ENCODE measurements at regions not wholly inside any gene's neighbourhood (a gene's known extent, or its start where the extent isn't known, plus 50 kb on each side); places are given as distances from the start of the nearest gene placed in this dataset.

- Histone ChIP-seq H3K36me3 (ENCODE audit: control insufficient read depth in 2 of 2, insufficient read depth in 2 of 2, low read length in 1 of 2) (no peaks in the 10 kb centered on the region), H3K27me3 (ENCODE audit: control insufficient read depth in 2 of 2, insufficient read depth in 1 of 2, low read length in 1 of 2) (no peaks in the 10 kb centered on the region), H3K4me1 (ENCODE audit: control insufficient read depth in 2 of 2, insufficient read depth in 2 of 2, low read length in 2 of 2) (no peaks in the 10 kb centered on the region), H3K4me3 (ENCODE audit: low read length in 2 of 2) (no peak overlapping the region), H3K27ac (ENCODE audit: low read depth in 1 of 2, low read length in 1 of 2) (no peak overlapping the region), H3K9me3 (ENCODE audit: control insufficient read depth in 2 of 2, insufficient read depth in 1 of 2, low read length in 1 of 2) (no peaks in the 10 kb centered on the region)
- no peak for DNase-seq (ENCODE audit: low read depth in 6 of 9, low spot score in 9 of 9)
- 75% methylated on average over 3 of the region's 3 CpGs for WGBS
These were observed 540.2 kb downstream of the NXPH1 start for GRCh38 chr7:8973601-8974000.

- no peak for DNase-seq (ENCODE audit: low read depth in 6 of 9, low spot score in 9 of 9)
- H3K4me1 ChIP-seq (ENCODE audit: control insufficient read depth in 2 of 2, insufficient read depth in 2 of 2, low read length in 2 of 2), result no peaks in the 10 kb centered on the region
- no peaks in the 10 kb centered on the region for H3K27me3 ChIP-seq (ENCODE audit: control insufficient read depth in 2 of 2, insufficient read depth in 1 of 2, low read length in 1 of 2)
- no peaks in the 10 kb centered on the region for H3K36me3 ChIP-seq (ENCODE audit: control insufficient read depth in 2 of 2, insufficient read depth in 2 of 2, low read length in 1 of 2)
- no peak overlapping the region for H3K4me3 ChIP-seq (ENCODE audit: low read length in 2 of 2)
- no peak overlapping the region for H3K27ac ChIP-seq (ENCODE audit: low read depth in 1 of 2, low read length in 1 of 2)
- no peaks in the 10 kb centered on the region for H3K9me3 ChIP-seq (ENCODE audit: control insufficient read depth in 2 of 2, insufficient read depth in 1 of 2, low read length in 1 of 2)
These were observed 542.3 kb downstream of the NXPH1 start for GRCh38 chr7:8975681-8976080.

GRCh38 chr7:8982338-8982992 is 549.1 kb downstream of the NXPH1 start:
- H3K9me3 ChIP-seq (ENCODE audit: control insufficient read depth in 2 of 2, insufficient read depth in 1 of 2, low read length in 1 of 2), result no peaks in the 10 kb centered on the region
- no peaks in the 10 kb centered on the region for H3K27me3 ChIP-seq (ENCODE audit: control insufficient read depth in 2 of 2, insufficient read depth in 1 of 2, low read length in 1 of 2)
- no peak for DNase-seq (ENCODE audit: low read depth in 6 of 9, low spot score in 9 of 9)
- no peak overlapping the region for H3K27ac ChIP-seq (ENCODE audit: low read depth in 1 of 2, low read length in 1 of 2)
- no peak overlapping the region for H3K4me3 ChIP-seq (ENCODE audit: low read length in 2 of 2)
- H3K36me3 ChIP-seq (ENCODE audit: control insufficient read depth in 2 of 2, insufficient read depth in 2 of 2, low read length in 1 of 2), result no peaks in the 10 kb centered on the region
- 88% methylated on average over 2 of the region's 2 CpGs for WGBS
- no peaks in the 10 kb centered on the region for H3K4me1 ChIP-seq (ENCODE audit: control insufficient read depth in 2 of 2, insufficient read depth in 2 of 2, low read length in 2 of 2)

- H3K27ac ChIP-seq (ENCODE audit: low read depth in 1 of 2, low read length in 1 of 2), result no peak overlapping the region
- H3K27me3 ChIP-seq (ENCODE audit: control insufficient read depth in 2 of 2, insufficient read depth in 1 of 2, low read length in 1 of 2), result no peaks in the 10 kb centered on the region
- no peaks in the 10 kb centered on the region for H3K9me3 ChIP-seq (ENCODE audit: control insufficient read depth in 2 of 2, insufficient read depth in 1 of 2, low read length in 1 of 2)
- no peaks in the 10 kb centered on the region for H3K4me1 ChIP-seq (ENCODE audit: control insufficient read depth in 2 of 2, insufficient read depth in 2 of 2, low read length in 2 of 2)
- 90% methylated on average over 3 of the region's 3 CpGs for WGBS
- no peaks in the 10 kb centered on the region for H3K36me3 ChIP-seq (ENCODE audit: control insufficient read depth in 2 of 2, insufficient read depth in 2 of 2, low read length in 1 of 2)
- H3K4me3 ChIP-seq (ENCODE audit: low read length in 2 of 2), result no peak overlapping the region
- no peak for DNase-seq (ENCODE audit: low read depth in 6 of 9, low spot score in 9 of 9)
These were observed 551.8 kb downstream of the NXPH1 start for GRCh38 chr7:8985255-8985654.

GRCh38 chr7:8988267-8988666 is 554.9 kb downstream of the NXPH1 start:
- 29% methylated on average over 5 of the region's 5 CpGs for WGBS
- H3K4me3 ChIP-seq (ENCODE audit: low read length in 2 of 2), result no peak overlapping the region
- no peaks in the 10 kb centered on the region for H3K9me3 ChIP-seq (ENCODE audit: control insufficient read depth in 2 of 2, insufficient read depth in 1 of 2, low read length in 1 of 2)
- H3K27ac ChIP-seq (ENCODE audit: low read depth in 1 of 2, low read length in 1 of 2), result no peak overlapping the region
- no peak for DNase-seq (ENCODE audit: low read depth in 6 of 9, low spot score in 9 of 9)
- no peaks in the 10 kb centered on the region for H3K4me1 ChIP-seq (ENCODE audit: control insufficient read depth in 2 of 2, insufficient read depth in 2 of 2, low read length in 2 of 2)
- no peaks in the 10 kb centered on the region for H3K27me3 ChIP-seq (ENCODE audit: control insufficient read depth in 2 of 2, insufficient read depth in 1 of 2, low read length in 1 of 2)
- no peaks in the 10 kb centered on the region for H3K36me3 ChIP-seq (ENCODE audit: control insufficient read depth in 2 of 2, insufficient read depth in 2 of 2, low read length in 1 of 2)

- Histone ChIP-seq H3K9me3 (ENCODE audit: control insufficient read depth in 2 of 2, insufficient read depth in 1 of 2, low read length in 1 of 2) (no peaks in the 10 kb centered on the region), H3K36me3 (ENCODE audit: control insufficient read depth in 2 of 2, insufficient read depth in 2 of 2, low read length in 1 of 2) (no peaks in the 10 kb centered on the region), H3K4me1 (ENCODE audit: control insufficient read depth in 2 of 2, insufficient read depth in 2 of 2, low read length in 2 of 2) (no peaks in the 10 kb centered on the region), H3K4me3 (ENCODE audit: low read length in 2 of 2) (no peak overlapping the region), H3K27ac (ENCODE audit: low read depth in 1 of 2, low read length in 1 of 2) (no peak overlapping the region), H3K27me3 (ENCODE audit: control insufficient read depth in 2 of 2, insufficient read depth in 1 of 2, low read length in 1 of 2) (no peaks in the 10 kb centered on the region)
- WGBS, result 95% methylated on average over 2 of the region's 2 CpGs
- DNase-seq (ENCODE audit: low read depth in 6 of 9, low spot score in 9 of 9), result no peak
These were observed 557.8 kb downstream of the NXPH1 start for GRCh38 chr7:8991159-8991558.

- no peak for DNase-seq (ENCODE audit: low read depth in 6 of 9, low spot score in 9 of 9)
- 92% methylated on average over 7 of the region's 7 CpGs for WGBS
- no peaks in the 10 kb centered on the region for H3K4me1 ChIP-seq (ENCODE audit: control insufficient read depth in 2 of 2, insufficient read depth in 2 of 2, low read length in 2 of 2)
- H3K9me3 ChIP-seq (ENCODE audit: control insufficient read depth in 2 of 2, insufficient read depth in 1 of 2, low read length in 1 of 2), result no peaks in the 10 kb centered on the region
- H3K36me3 ChIP-seq (ENCODE audit: control insufficient read depth in 2 of 2, insufficient read depth in 2 of 2, low read length in 1 of 2), result no peaks in the 10 kb centered on the region
- no peaks in the 10 kb centered on the region for H3K27me3 ChIP-seq (ENCODE audit: control insufficient read depth in 2 of 2, insufficient read depth in 1 of 2, low read length in 1 of 2)
- H3K27ac ChIP-seq (ENCODE audit: low read depth in 1 of 2, low read length in 1 of 2), result no peak overlapping the region
- no peak overlapping the region for H3K4me3 ChIP-seq (ENCODE audit: low read length in 2 of 2)
These were observed 565.4 kb downstream of the NXPH1 start for GRCh38 chr7:8998762-8999161.

- peaks cover 0 to 7% of the 10 kb centered on the region in 2 donors for H3K9me3 ChIP-seq (ENCODE audit: control insufficient read depth in 2 of 2, insufficient read depth in 1 of 2, low read length in 1 of 2)
- DNase-seq (ENCODE audit: low read depth in 6 of 9, low spot score in 9 of 9), result no peak
- no peak overlapping the region for H3K4me3 ChIP-seq (ENCODE audit: low read length in 2 of 2)
- H3K36me3 ChIP-seq (ENCODE audit: control insufficient read depth in 2 of 2, insufficient read depth in 2 of 2, low read length in 1 of 2), result no peaks in the 10 kb centered on the region
- no peak overlapping the region for H3K27ac ChIP-seq (ENCODE audit: low read depth in 1 of 2, low read length in 1 of 2)
- H3K27me3 ChIP-seq (ENCODE audit: control insufficient read depth in 2 of 2, insufficient read depth in 1 of 2, low read length in 1 of 2), result no peaks in the 10 kb centered on the region
- H3K4me1 ChIP-seq (ENCODE audit: control insufficient read depth in 2 of 2, insufficient read depth in 2 of 2, low read length in 2 of 2), result no peaks in the 10 kb centered on the region
- 39% methylated on average over 5 of the region's 5 CpGs for WGBS
These were observed 580.5 kb downstream of the NXPH1 start for GRCh38 chr7:9013940-9014339.

- WGBS, result 87% methylated on average over 7 of the region's 7 CpGs
- H3K4me3 ChIP-seq (ENCODE audit: low read length in 2 of 2), result no peak overlapping the region
- H3K4me1 ChIP-seq (ENCODE audit: control insufficient read depth in 2 of 2, insufficient read depth in 2 of 2, low read length in 2 of 2), result no peaks in the 10 kb centered on the region
- H3K27me3 ChIP-seq (ENCODE audit: control insufficient read depth in 2 of 2, insufficient read depth in 1 of 2, low read length in 1 of 2), result no peaks in the 10 kb centered on the region
- no peak for DNase-seq (ENCODE audit: low read depth in 6 of 9, low spot score in 9 of 9)
- no peaks in the 10 kb centered on the region for H3K36me3 ChIP-seq (ENCODE audit: control insufficient read depth in 2 of 2, insufficient read depth in 2 of 2, low read length in 1 of 2)
- H3K9me3 ChIP-seq (ENCODE audit: control insufficient read depth in 2 of 2, insufficient read depth in 1 of 2, low read length in 1 of 2), result peaks cover 0 to 7% of the 10 kb centered on the region in 2 donors
- H3K27ac ChIP-seq (ENCODE audit: low read depth in 1 of 2, low read length in 1 of 2), result no peak overlapping the region
These were observed 583.9 kb downstream of the NXPH1 start for GRCh38 chr7:9017286-9017685.

- Histone ChIP-seq H3K9me3 (ENCODE audit: control insufficient read depth in 2 of 2, insufficient read depth in 1 of 2, low read length in 1 of 2) (no peaks in the 10 kb centered on the region), H3K4me3 (ENCODE audit: low read length in 2 of 2) (no peak overlapping the region), H3K27ac (ENCODE audit: low read depth in 1 of 2, low read length in 1 of 2) (no peak overlapping the region), H3K27me3 (ENCODE audit: control insufficient read depth in 2 of 2, insufficient read depth in 1 of 2, low read length in 1 of 2) (no peaks in the 10 kb centered on the region), H3K36me3 (ENCODE audit: control insufficient read depth in 2 of 2, insufficient read depth in 2 of 2, low read length in 1 of 2) (no peaks in the 10 kb centered on the region), H3K4me1 (ENCODE audit: control insufficient read depth in 2 of 2, insufficient read depth in 2 of 2, low read length in 2 of 2) (no peaks in the 10 kb centered on the region)
- 91% methylated on average over 1 of the region's 1 CpG for WGBS
- no peak for DNase-seq (ENCODE audit: low read depth in 6 of 9, low spot score in 9 of 9)
These were observed 589.0 kb downstream of the NXPH1 start for GRCh38 chr7:9022456-9022855.
